DOHH2 (cell line): ENCODE measurements at regions not wholly inside any gene's neighbourhood (a gene's known extent, or its start where the extent isn't known, plus 50 kb on each side); places are given as distances from the start of the nearest gene placed in this dataset.

Experiments used
- H3F3A ChIP-seq: fragments of 200-600 bp; sonication (generic), shearing (Covaris generic); 2 replicates; pipeline ENCODE4 v1.6.0; 2016; ENCODE audit warnings: antibody characterized with exemption, mild to moderate bottlenecking; ENCODE audit not compliant: control insufficient read depth, insufficient read depth
- H3K27ac ChIP-seq: fragments of 200-600 bp; sonication (generic); 2 replicates; pipeline ENCODE4 v1.5.1; 2014; ENCODE audit warnings: low read depth, mild to moderate bottlenecking, low read length, moderate library complexity
- H3K27me3 ChIP-seq: fragments of 200-600 bp; sonication (generic); 2 replicates; pipeline ENCODE4 v1.6.1; 2014; ENCODE audit warnings: mild to moderate bottlenecking, low read length, mixed read lengths; ENCODE audit not compliant: control insufficient read depth
- H3K36me3 ChIP-seq: fragments of 200-600 bp; sonication (generic); 2 replicates; pipeline ENCODE4 v1.6.1; 2014; ENCODE audit warnings: mild to moderate bottlenecking, low read length, moderate library complexity, mixed read lengths; ENCODE audit not compliant: control insufficient read depth
- H3K4me1 ChIP-seq: fragments of 200-600 bp; sonication (generic); 2 replicates; pipeline ENCODE4 v1.6.1; 2014; ENCODE audit warnings: mild to moderate bottlenecking, low read length, mixed read lengths; ENCODE audit not compliant: control insufficient read depth
- H3K4me2 ChIP-seq: fragments of 200-600 bp; sonication (generic); 2 replicates; pipeline ENCODE4 v1.6.0; 2014; ENCODE audit warnings: mild to moderate bottlenecking, low read length, moderate library complexity
- H3K4me3 ChIP-seq: fragments of 200-600 bp; sonication (generic); 2 replicates; pipeline ENCODE4 v1.5.1; 2014; ENCODE audit warnings: mild to moderate bottlenecking, low read length, mixed read lengths
- H3K79me2 ChIP-seq: fragments of 200-600 bp; sonication (generic); 2 replicates; pipeline ENCODE4 v1.6.1; 2014; ENCODE audit warnings: mild to moderate bottlenecking, low read length, mixed read lengths; ENCODE audit not compliant: control insufficient read depth
- H3K9me2 ChIP-seq: fragments of 200-600 bp; sonication (generic); replicated peaks from 2 replicates; pipeline ENCODE4 v1.6.1; 2014; ENCODE audit warnings: mild to moderate bottlenecking, low read length, mixed read lengths; ENCODE audit not compliant: control insufficient read depth
- H3K9me3 ChIP-seq: fragments of 200-600 bp; sonication (generic); 2 replicates; pipeline ENCODE4 v1.6.1; 2014; ENCODE audit warnings: antibody characterized with exemption, low read length, mixed read lengths; ENCODE audit not compliant: control insufficient read depth, insufficient read depth
- H4K20me1 ChIP-seq: fragments of 200-600 bp; sonication (generic); 2 replicates; pipeline ENCODE4 v1.6.0; 2014; ENCODE audit warnings: low read depth, mild to moderate bottlenecking, antibody characterized with exemption, low read length, moderate library complexity; ENCODE audit not compliant: control insufficient read depth, insufficient read depth
- EZH2phosphoT487 ChIP-seq: fragments of 200-600 bp; sonication (generic); IDR thresholded peaks from 2 replicates; pipeline ENCODE4 v1.6.1; 2017; ENCODE audit warnings: borderline replicate concordance, mild to moderate bottlenecking, antibody characterized with exemption, low read length, moderate library complexity, mixed read lengths
- TF ChIP-seq, protein P1 (sequence below): fragments of 200-600 bp; sonication (generic); IDR thresholded peaks from one replicate; pipeline ENCODE4 v1.5.1; 2014; ENCODE audit warnings: antibody characterized with exemption, mild to moderate bottlenecking, low read depth, low read length; ENCODE audit not compliant: poor library complexity, severe bottlenecking

- TF ChIP-seq, protein P1, sequence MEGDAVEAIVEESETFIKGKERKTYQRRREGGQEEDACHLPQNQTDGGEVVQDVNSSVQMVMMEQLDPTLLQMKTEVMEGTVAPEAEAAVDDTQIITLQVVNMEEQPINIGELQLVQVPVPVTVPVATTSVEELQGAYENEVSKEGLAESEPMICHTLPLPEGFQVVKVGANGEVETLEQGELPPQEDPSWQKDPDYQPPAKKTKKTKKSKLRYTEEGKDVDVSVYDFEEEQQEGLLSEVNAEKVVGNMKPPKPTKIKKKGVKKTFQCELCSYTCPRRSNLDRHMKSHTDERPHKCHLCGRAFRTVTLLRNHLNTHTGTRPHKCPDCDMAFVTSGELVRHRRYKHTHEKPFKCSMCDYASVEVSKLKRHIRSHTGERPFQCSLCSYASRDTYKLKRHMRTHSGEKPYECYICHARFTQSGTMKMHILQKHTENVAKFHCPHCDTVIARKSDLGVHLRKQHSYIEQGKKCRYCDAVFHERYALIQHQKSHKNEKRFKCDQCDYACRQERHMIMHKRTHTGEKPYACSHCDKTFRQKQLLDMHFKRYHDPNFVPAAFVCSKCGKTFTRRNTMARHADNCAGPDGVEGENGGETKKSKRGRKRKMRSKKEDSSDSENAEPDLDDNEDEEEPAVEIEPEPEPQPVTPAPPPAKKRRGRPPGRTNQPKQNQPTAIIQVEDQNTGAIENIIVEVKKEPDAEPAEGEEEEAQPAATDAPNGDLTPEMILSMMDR, result no peak
- TF ChIP-seq EZH2phosphoT487, result no peak
- H3F3A ChIP-seq, result peaks cover 12% of the 10 kb centered on the region
- peak overlapping the region; percentile 42 for H3K4me3 ChIP-seq
- H3K4me1 ChIP-seq, result peaks cover 57% of the 10 kb centered on the region
- peak overlapping the region; percentile 95 for H3K27ac ChIP-seq
- H3K27me3 ChIP-seq, result no peaks in the 10 kb centered on the region
- no peaks in the 10 kb centered on the region for H3K79me2 ChIP-seq
- H3K9me2 ChIP-seq, result no peaks in the 10 kb centered on the region
- H3K36me3 ChIP-seq, result peaks cover 43% of the 10 kb centered on the region
- no peaks in the 10 kb centered on the region for H4K20me1 ChIP-seq
- peaks cover 25% of the 10 kb centered on the region; the same call in 1 of the 2 replicates for H3K9me3 ChIP-seq
- peak overlapping the region; percentile 60 for H3K4me2 ChIP-seq
Observed at GRCh38 chr2:144703852-144704708, 184.2 kb upstream of the ZEB2 start.

DNA sequence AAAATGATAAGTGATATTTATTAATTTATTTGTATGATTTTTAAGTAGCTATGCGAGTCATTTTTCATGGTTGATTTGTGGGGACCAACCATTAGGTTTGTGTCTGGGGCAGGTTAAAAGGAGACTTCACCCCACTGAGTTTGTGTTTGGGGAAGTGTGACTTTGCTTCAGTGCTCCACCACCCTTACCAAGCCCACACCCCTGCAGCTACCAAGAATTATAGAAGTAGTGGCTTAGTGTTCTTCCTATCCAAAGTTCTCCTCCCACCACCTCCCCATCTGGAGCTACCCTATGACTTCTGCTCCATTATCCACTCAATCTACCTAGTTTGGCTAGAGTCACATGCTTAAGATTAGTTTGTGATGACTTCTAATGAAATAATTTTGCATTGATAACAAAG is 182.1 kb upstream of the ZEB2 start:
- TF ChIP-seq, protein P1, result no peak
- TF ChIP-seq EZH2phosphoT487, result no peak
- H3F3A ChIP-seq, result peaks cover 12% of the 10 kb centered on the region
- peaks cover 24% of the 10 kb centered on the region; the same call in 1 of the 2 replicates for H3K9me3 ChIP-seq
- peaks cover 43% of the 10 kb centered on the region for H3K36me3 ChIP-seq
- no peaks in the 10 kb centered on the region for H3K79me2 ChIP-seq
- H3K27me3 ChIP-seq, result no peaks in the 10 kb centered on the region
- peaks cover 57% of the 10 kb centered on the region for H3K4me1 ChIP-seq
- peak overlapping the region; percentile 2; the same call in 1 of the 2 replicates for H3K4me2 ChIP-seq
- no peaks in the 10 kb centered on the region for H3K9me2 ChIP-seq
- peak overlapping the region; percentile 95 for H3K27ac ChIP-seq
- no peaks in the 10 kb centered on the region for H4K20me1 ChIP-seq
- H3K4me3 ChIP-seq, result no peak overlapping the region

GRCh38 chr2:144701259-144701658 is 181.3 kb upstream of the ZEB2 start:
- TF ChIP-seq, protein P1, result no peak
- no peak for TF ChIP-seq EZH2phosphoT487
- Histone ChIP-seq H3K27ac (0 out of 2 replicates have a peak overlapping the region, but pooled peaks have one; percentile 95), H3K9me3 (peaks cover 22% of the 10 kb centered on the region; the same call in 1 of the 2 replicates), H3K27me3 (no peaks in the 10 kb centered on the region), H3K4me2 (no peak overlapping the region), H3F3A (peaks cover 12% of the 10 kb centered on the region), H3K4me1 (peaks cover 53% of the 10 kb centered on the region), H4K20me1 (no peaks in the 10 kb centered on the region), H3K9me2 (no peaks in the 10 kb centered on the region), H3K4me3 (no peak overlapping the region), H3K36me3 (peaks cover 37% of the 10 kb centered on the region), H3K79me2 (no peaks in the 10 kb centered on the region)
